GM13977 (cell line): ENCODE measurements at regions not wholly inside any gene's neighbourhood (a gene's known extent, or its start where the extent isn't known, plus 50 kb on each side); places are given as distances from the start of the nearest gene placed in this dataset.

ENCODE experiments used
- DNase-seq: peaks from one replicate; pipeline ENCODE4 v3.0.0; 2012; ENCODE audit warnings: low spot score
- CTCF ChIP-seq: IDR thresholded peaks from 2 replicates; pipeline ENCODE4 v1.5.1; 2012; ENCODE audit warnings: mild to moderate bottlenecking, control low read depth; ENCODE audit not compliant: insufficient read depth; ENCODE audit errors: extremely low read depth, missing control alignments
- in situ Hi-C: fragments of 300-500 bp; cut with MboI; formaldehyde crosslinking; loops from one replicate; pipeline ENCODE4 v1.12.0; 2022; ENCODE audit warnings: low sequenced_read_pairs, low pct_unique_long_range_greater_than_20kb, mixed read lengths, inconsistent platforms; ENCODE audit not compliant: unreplicated experiment

GRCh38 chrX:84909151-84909550, 94.5 kb upstream of the APOOL start:
- no peak for DNase-seq
- in situ Hi-C loops: no loop called here
- no peak for TF ChIP-seq CTCF

GRCh38 chrX:84924624-84925023, 79.1 kb upstream of the APOOL start:
- in situ Hi-C loops: no loop called here
- TF ChIP-seq CTCF: no peak

GRCh38 chrX:84932814-84933213, 70.9 kb upstream of the APOOL start:
- in situ Hi-C loops: no loop called here
- TF ChIP-seq CTCF: no peak
- no peak for DNase-seq

More at GRCh38 chrX:84924624-84925023, 79.1 kb upstream of the APOOL start:
- DNase-seq: no peak

- DNase-seq: no peak
- TF ChIP-seq CTCF: no peak
- in situ Hi-C loops: no loop called here
Observed at GRCh38 chrX:84933956-84934556, 69.6 kb upstream of the APOOL start.
